ENCODE measurements at regions not wholly inside any gene's neighbourhood (a gene's known extent, or its start where the extent isn't known, plus 50 kb on each side); places are given as distances from the start of the nearest gene placed in this dataset.

DNA sequence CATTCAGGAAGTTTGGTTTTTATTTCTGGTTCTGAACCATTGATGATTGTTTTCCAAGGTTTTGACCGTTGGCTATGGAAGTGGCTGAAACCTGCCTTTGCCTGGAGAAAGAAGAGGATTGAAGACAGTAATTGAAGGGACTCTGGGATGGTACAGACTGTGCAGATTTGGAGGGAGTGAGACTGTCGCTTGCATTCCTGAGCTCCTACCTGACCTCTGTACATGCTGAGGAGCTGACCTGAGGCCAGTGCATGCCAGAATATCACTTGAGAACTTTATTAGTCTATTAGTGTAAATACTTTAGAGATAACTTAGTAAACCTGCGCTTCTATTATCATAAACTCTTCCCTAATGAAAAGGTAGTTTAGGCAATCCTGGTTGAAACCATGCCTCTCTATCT, 276.4 kb downstream of the IRS2 start:
- H3K27ac Mint-ChIP-seq (ENCODE audit: unreplicated experiment): no peak overlapping the region

DNA sequence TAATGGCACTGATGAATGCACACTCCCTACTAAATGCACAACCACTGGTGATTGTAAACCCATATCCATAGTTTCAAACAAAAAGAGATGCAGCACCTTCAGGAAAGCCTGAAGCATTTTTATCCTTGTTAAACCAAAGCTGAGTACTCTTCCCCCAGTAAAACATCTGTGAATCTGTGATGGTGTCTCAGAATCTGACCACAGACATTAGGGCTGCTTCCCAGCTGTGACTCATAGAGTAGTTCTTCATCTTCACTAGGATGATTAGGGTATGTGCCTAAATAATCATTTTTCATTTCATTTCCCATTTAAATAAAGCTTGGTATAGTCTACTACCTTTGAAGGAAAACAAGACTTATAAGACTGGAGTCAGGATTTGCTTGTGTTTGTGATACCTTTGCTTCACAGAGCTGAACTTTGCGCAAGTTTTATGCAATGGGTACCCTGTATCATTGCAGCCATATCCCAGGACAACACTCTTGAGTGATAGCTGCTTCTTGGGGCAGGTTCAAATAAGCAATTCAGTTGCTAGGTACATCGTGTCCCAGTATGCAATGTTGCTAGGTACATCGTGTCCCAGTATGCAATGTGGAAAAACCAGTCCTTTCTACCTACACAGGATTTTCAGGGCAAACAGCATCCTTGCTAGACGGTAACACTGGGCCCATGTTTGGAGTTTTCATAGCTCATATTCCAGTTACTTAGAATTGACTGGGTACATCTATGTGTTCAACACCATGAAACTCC, 277.1 kb downstream of the IRS2 start:
- DNase-seq (ENCODE audit: low spot score): no peak
- H3K4me3 Mint-ChIP-seq (ENCODE audit: unreplicated experiment): no peak overlapping the region
- H3K4me1 Mint-ChIP-seq (ENCODE audit: low read depth): no peaks in the 10 kb centered on the region
- H3K36me3 Mint-ChIP-seq (ENCODE audit: low read depth): peaks cover 3% of the 10 kb centered on the region
- TF ChIP-seq, protein P1, sequence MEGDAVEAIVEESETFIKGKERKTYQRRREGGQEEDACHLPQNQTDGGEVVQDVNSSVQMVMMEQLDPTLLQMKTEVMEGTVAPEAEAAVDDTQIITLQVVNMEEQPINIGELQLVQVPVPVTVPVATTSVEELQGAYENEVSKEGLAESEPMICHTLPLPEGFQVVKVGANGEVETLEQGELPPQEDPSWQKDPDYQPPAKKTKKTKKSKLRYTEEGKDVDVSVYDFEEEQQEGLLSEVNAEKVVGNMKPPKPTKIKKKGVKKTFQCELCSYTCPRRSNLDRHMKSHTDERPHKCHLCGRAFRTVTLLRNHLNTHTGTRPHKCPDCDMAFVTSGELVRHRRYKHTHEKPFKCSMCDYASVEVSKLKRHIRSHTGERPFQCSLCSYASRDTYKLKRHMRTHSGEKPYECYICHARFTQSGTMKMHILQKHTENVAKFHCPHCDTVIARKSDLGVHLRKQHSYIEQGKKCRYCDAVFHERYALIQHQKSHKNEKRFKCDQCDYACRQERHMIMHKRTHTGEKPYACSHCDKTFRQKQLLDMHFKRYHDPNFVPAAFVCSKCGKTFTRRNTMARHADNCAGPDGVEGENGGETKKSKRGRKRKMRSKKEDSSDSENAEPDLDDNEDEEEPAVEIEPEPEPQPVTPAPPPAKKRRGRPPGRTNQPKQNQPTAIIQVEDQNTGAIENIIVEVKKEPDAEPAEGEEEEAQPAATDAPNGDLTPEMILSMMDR (IDR thresholded peaks at IDR 0.05): no peak
- H3K27ac Mint-ChIP-seq (ENCODE audit: unreplicated experiment): no peak overlapping the region
- no peaks in the 10 kb centered on the region for H3K27me3 Mint-ChIP-seq (ENCODE audit: low read depth)
- H3K9me3 Mint-ChIP-seq (ENCODE audit: low read depth): peaks cover 9% of the 10 kb centered on the region

More for the DNA sequence above, 276.4 kb downstream of the IRS2 start:
- Mint-ChIP-seq H3K4me3 (ENCODE audit: unreplicated experiment) (no peak overlapping the region), H3K27me3 (ENCODE audit: low read depth) (no peaks in the 10 kb centered on the region), H3K9me3 (ENCODE audit: low read depth) (peaks cover 8% of the 10 kb centered on the region), H3K4me1 (ENCODE audit: low read depth) (no peaks in the 10 kb centered on the region), H3K36me3 (ENCODE audit: low read depth) (peaks cover 3% of the 10 kb centered on the region)
- TF ChIP-seq, protein P1 (IDR thresholded peaks at IDR 0.05): no peak
- DNase-seq (ENCODE audit: low spot score): no peak

DNA sequence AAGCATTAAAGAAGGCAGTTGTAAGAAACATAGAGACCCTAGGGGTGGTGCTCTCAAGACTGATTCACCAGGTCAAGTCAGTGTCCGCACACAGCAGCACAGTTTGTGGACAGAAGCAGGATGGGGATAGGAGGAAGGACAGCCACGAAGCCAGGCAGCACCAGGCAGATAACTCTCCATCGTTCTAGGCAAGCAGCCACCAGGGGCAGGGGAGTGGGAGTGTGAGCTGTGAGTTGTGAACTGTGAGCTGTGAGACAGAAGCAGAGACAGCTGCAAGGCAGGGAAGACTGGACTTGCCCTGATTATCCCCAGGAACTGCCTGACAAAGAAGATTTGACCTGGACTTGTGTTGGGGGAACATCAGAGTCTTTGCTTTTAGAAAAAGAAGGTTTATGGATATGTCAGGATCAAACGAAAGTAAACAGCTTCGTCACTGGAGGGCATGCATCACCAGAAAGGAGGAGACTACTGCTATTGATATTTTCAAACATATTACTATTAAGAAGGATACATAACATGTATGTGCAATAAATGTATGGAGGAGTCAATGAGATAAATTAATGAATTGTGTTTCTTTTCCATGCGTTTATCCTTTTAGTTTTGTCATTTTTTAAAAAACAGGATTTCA, 286.1 kb downstream of the IRS2 start:
- peaks cover 5% of the 10 kb centered on the region for H3K36me3 Mint-ChIP-seq (ENCODE audit: low read depth)
- DNase-seq (ENCODE audit: low spot score): no peak
- no peak overlapping the region for H3K27ac Mint-ChIP-seq (ENCODE audit: unreplicated experiment)
- H3K9me3 Mint-ChIP-seq (ENCODE audit: low read depth): peaks cover 10% of the 10 kb centered on the region
- no peak overlapping the region for H3K4me3 Mint-ChIP-seq (ENCODE audit: unreplicated experiment)
- H3K4me1 Mint-ChIP-seq (ENCODE audit: low read depth): peaks cover 6% of the 10 kb centered on the region
- H3K27me3 Mint-ChIP-seq (ENCODE audit: low read depth): no peaks in the 10 kb centered on the region
- TF ChIP-seq, protein P1 (IDR thresholded peaks at IDR 0.05): no peak

DNA sequence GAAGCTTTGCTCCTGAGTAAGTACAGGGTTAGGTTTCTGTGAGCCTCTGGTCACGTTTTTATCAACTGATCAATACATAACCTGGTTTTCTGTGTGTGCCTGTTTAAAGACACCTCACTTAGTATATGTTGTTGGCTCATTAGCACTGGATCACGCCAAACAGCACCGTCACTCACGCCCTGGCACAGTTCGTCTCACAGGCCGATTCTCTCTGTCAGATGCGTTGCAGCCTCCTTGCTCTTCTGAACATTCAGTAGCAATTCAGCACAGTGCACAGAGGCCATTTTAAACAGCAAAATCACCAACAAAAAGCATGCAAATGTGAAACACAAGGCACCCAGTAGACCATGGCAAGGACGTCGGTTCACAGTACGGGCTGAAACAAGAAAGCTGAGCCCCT, 288.5 kb downstream of the IRS2 start:
- peaks cover 15% of the 10 kb centered on the region for H3K4me1 Mint-ChIP-seq (ENCODE audit: low read depth)
- no peaks in the 10 kb centered on the region for H3K36me3 Mint-ChIP-seq (ENCODE audit: low read depth)
- H3K27ac Mint-ChIP-seq (ENCODE audit: unreplicated experiment): no peak overlapping the region
- no peak overlapping the region for H3K4me3 Mint-ChIP-seq (ENCODE audit: unreplicated experiment)
- H3K9me3 Mint-ChIP-seq (ENCODE audit: low read depth): no peaks in the 10 kb centered on the region
- TF ChIP-seq, protein P1 (IDR thresholded peaks at IDR 0.05): no peak
- no peaks in the 10 kb centered on the region for H3K27me3 Mint-ChIP-seq (ENCODE audit: low read depth)
- no peak for DNase-seq (ENCODE audit: low spot score)

DNA sequence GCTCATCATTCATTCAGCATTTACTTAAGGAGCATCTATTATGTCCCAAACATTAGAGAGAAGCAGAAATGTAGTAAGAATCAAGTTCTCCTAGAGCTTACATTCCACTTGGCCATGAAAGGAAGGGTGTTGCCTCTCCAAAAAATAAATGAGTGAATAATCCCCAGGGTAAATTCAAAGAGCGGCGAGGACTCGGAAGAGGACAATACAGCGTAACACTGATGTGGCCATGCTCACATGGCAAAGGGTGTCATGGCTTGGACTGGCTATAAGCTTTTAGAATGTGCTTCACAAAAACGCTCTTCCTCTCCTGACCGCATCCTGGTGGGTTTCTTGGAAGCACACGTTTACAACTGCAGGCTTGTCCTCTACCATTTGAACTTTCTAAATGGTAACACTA, 290.2 kb downstream of the IRS2 start:
- peaks cover 15% of the 10 kb centered on the region for H3K4me1 Mint-ChIP-seq (ENCODE audit: low read depth)
- H3K36me3 Mint-ChIP-seq (ENCODE audit: low read depth): no peaks in the 10 kb centered on the region

More for the DNA sequence above, 290.2 kb downstream of the IRS2 start:
- DNase-seq (ENCODE audit: low spot score): no peak
- Mint-ChIP-seq H3K4me3 (ENCODE audit: unreplicated experiment) (no peak overlapping the region), H3K27ac (ENCODE audit: unreplicated experiment) (no peak overlapping the region), H3K9me3 (ENCODE audit: low read depth) (no peaks in the 10 kb centered on the region), H3K27me3 (ENCODE audit: low read depth) (no peaks in the 10 kb centered on the region)
- TF ChIP-seq, protein P1 (IDR thresholded peaks at IDR 0.05): no peak
